NCI-H446 treated with DMSO at 0.1 percent for 48 hours (cell line): ENCODE measurements at regions not wholly inside any gene's neighbourhood (a gene's known extent, or its start where the extent isn't known, plus 50 kb on each side); places are given as distances from the start of the nearest gene placed in this dataset.
"Not testable (repeated sequence)": the region's sequence is repeated elsewhere in the genome, so short reads cannot be mapped to it uniquely, and the experiment has no call there.

ENCODE experiments used
- DNase-seq: peaks from one replicate; lab custom pipeline; 2025; lab: John Stamatoyannopoulos, UW

GRCh38 chr5:121006217-121006616 is 542.1 kb downstream of the PRR16 start:
- DNase-seq: no peak

DNA sequence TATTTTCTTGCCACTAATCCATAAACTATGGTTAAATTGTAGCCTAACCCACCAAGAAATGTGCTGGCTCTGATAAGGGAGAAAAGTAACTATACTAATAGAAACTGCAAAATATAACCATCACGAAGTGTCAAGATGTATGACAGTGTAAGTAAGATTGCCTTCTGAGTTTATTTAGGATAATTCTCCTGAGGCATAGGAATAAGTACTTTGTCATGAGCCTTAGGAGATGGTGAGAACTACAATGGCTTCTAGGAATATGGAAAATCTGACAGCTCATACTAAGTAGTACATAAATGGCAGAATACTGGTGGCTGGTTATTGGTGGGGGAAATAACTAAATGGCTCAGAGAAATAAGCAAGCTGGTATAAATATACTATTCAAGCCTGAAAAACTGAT is 543.9 kb downstream of the PRR16 start:
- DNase-seq: no peak

DNA sequence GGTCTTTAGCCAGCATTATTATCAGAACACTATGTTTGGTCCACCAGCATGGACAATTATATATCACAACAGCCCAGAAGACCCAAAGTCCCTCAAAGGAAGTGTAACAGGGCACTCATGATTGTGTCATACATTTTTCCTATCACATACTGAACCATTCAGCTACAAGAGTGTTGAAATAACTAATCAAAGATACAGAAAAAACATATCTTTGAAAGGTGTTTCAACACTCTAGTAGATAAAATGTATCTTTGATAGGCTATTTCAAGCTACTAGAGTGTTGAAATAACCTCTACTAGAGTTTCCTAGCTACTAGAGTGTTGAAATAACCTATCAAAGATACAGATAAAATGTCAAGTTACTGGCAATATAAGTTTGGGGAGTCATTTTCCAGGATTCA is 545.0 kb downstream of the PRR16 start:
- DNase-seq: no peak

DNA sequence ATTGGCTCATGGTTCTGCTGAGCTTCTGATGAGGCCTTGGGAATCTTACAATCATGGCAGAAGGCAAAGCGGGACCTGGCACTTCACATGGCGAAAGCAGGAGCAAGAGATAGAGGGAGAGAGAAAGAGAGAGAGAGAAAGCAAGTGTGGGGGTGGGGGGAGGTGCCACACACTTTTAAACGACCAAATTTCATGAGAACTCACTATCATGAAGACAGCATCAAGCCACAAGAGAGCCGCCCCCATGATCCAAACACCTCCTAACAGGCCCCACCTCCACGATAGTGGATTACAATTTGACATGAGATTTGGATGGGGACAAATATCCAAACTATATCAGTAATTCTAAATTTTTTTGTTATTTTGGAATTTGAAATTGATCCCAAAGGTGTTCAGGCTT is 553.9 kb downstream of the PRR16 start:
- DNase-seq: no peak

DNA sequence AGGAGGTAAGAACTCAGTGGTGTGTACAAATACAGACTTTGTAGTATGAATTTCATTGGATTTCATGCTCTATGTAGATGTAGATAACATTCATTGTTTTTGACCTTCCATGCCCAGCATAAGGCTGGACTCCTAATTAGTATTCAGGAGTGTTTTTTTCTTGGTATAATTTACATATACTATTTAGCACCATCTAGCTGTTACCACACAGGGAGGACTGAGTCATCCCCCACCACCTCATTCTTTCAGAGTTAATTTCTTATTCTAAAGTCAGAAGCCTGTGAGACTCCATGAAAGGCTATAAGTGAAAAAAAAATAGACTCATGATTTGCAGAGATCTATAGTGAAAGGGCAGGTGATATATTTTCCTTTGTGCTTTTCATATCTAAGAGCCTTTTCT is 555.0 kb downstream of the PRR16 start:
- no peak for DNase-seq

- no peak for DNase-seq
These were observed 555.6 kb downstream of the PRR16 start for GRCh38 chr5:121019734-121020133.

DNA sequence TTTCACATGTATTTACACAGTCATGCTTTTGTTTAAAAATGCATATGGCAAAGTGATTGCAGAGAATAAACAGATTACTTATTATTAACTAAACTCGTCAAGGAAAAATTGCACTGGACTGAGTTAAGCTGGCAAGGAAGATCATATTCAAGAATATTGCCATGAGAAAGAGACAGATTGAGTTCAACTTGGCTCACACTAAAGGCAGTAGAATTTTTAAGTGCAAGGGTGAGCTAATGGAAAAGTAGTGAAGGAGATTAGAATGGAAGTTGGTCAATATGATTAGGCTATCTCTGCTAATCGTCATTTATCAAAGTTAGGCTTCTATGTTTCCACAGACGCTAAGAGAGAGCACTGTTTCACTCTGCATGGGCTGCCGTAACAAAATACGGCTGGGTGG is 557.6 kb downstream of the PRR16 start:
- no peak for DNase-seq

- no peak for DNase-seq
These were observed 560.6 kb downstream of the PRR16 start for GRCh38 chr5:121024416-121025311.

DNA sequence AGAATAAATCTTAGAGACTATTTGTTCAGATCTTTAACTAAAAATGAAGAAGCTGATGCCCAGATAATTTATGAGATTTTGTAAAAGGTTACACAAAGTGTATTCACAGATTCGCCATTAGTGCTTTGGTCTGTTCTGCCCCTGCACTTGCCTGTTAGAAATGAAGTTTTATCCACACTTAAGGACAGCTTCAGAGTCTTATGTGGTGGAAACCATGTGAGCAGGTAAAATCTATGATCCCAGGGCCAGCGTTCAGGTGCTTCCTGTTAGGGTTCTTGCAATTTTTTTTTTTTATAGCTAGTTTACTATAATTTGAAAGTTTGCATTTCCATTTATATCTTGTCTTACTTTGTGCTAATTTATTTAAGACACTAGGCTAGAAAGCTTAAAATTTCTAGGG is 561.6 kb downstream of the PRR16 start:
- no peak for DNase-seq

DNA sequence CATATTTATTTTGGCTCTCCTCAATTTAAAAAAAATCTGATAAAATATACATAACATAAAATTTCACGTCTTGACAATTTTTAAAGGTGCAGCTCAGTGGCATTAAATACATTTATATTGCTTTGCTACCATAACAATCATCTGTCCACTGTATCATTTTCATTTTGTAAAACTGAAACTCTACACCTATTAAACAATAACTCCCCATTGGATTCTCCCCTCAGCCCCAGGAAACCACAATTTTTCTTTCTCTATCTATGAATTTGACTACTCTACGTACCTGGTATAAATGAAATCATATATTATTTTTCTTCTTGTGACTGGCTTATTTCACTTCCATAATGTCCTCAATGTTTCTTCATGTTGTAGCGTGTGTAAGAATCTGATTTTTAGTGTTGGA is 563.5 kb downstream of the PRR16 start:
- no peak for DNase-seq

GRCh38 chr5:121029536-121030245 is 565.6 kb downstream of the PRR16 start:
- DNase-seq: no peak

GRCh38 chr5:121031491-121031890 is 567.4 kb downstream of the PRR16 start:
- DNase-seq: no peak

- DNase-seq: no peak
These were observed 569.2 kb downstream of the PRR16 start for GRCh38 chr5:121033334-121033733.

GRCh38 chr5:121038438-121038837 is 574.3 kb downstream of the PRR16 start:
- no peak for DNase-seq

GRCh38 chr5:121049971-121050370 is 585.9 kb downstream of the PRR16 start:
- no peak for DNase-seq

GRCh38 chr5:121053055-121053985 is 589.2 kb downstream of the PRR16 start:
- no peak for DNase-seq

GRCh38 chr5:121055586-121055985 is 591.5 kb downstream of the PRR16 start:
- no peak for DNase-seq

- not testable (repeated sequence) for DNase-seq
These were observed 600.1 kb downstream of the PRR16 start for GRCh38 chr5:121064241-121064640.

DNA sequence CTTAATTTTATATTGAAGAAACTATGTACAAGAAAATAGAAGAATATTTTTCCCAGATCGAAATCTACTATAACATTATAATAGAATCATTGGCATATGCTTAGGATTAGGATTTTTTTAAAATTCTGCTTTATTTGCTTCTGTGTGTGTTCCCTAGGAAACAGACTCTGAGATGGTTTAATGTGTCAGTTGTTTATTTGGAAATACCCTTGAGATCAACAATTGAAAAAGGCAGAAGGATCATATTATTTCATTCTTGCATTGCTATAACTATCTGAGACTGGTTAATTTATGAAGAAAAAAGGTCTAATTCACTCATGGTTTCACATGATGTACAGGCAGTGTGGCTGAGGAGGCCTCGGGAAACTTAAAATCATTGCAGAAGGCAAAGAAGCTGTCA is 622.6 kb downstream of the PRR16 start:
- DNase-seq: no peak

GRCh38 chr5:121087560-121087959 is 623.5 kb downstream of the PRR16 start:
- no peak for DNase-seq

DNA sequence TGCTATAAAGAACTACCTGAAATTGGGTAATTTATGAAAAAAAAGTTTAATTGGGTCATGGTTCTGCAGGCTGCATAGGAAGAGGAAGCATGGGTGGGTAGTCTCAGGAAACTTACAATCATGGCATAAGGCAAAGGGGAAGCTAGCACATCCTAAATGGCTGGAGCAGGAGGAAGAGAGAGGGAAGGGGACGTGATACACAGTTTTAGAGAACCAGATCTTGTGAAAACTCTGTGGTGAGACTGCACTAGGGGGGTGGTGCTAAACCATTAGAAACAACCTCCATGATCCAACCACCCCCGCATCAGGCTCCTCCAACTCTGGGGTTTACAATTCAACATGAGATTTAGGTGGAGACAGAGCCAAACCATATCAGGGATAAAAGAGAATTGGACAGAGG is 624.2 kb downstream of the PRR16 start:
- no peak for DNase-seq

DNA sequence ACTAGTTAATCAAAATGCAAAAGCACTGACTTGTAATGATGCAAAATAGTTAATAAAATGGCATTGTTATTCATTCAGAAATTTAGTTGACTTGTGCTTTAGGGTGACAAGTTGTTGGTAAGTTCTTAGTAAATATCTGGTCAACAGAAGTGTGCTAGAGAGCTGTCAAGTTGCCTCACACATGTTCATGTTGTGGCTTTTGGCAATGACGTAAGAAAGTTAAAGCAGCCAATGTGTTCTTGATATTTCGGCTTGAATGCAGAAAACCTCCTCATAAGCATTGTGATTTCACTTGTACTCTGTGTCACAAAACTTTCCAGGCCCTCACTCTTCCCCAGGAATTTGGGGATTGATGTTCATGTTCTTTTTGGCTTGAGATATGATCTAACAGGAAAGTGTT is 626.7 kb downstream of the PRR16 start:
- DNase-seq: no peak
